GM18505 (cell line): ENCODE measurements at regions not wholly inside any gene's neighbourhood (a gene's known extent, or its start where the extent isn't known, plus 50 kb on each side); places are given as distances from the start of the nearest gene placed in this dataset.
"Not testable (repeated sequence)": the region's sequence is repeated elsewhere in the genome, so short reads cannot be mapped to it uniquely, and the experiment has no call there.

ENCODE experiments used
- ATAC-seq: cut with Tn5 transposase; IDR thresholded peaks from one replicate; pipeline ENCODE4 v1.9.1; 2021; ENCODE audit not compliant: unreplicated experiment
- POLR2A ChIP-seq: IDR thresholded peaks from 4 replicates; pipeline ENCODE4 v1.6.1; 2011; ENCODE audit warnings: borderline replicate concordance; ENCODE audit not compliant: insufficient read depth, insufficient read length; ENCODE audit errors: extremely low read depth

DNA sequence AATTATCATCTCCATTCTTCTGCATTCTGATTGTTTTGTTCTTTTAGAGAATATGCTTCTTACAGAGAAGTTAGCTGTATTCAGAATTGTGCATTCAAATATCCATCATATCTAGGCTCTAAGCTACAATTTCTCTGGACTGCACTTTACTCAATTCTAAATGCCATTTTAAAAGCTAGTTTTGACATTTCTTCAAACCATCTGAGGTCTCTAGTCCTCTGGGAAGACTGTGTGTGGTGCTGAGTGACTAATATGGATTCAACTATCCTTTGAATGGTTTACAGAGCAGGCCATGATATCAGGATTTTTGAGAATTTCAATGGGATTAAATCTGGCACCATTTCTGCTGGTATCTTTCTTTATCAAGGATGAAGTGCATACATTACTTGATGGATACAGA lies 285.7 kb downstream of the BTBD3 start:
- no peak for TF ChIP-seq POLR2A
- no peak for ATAC-seq

DNA sequence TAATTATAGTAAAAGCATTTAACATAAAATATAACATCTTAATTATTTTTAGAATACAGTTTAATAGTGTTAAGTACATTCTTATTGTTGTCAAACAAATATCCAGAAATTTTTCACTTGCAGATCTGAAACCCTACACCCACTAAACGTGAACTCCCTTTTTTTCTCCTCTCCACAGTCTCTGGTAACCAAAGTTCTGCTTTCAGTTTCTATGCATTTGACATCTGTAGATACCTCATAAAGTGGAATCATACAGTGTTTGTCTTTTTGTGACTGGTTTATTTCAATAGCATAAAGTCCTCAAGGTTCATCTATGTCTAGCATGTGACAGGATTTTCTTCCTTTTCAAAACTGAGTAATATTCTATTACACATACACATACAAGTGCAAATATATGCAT lies 286.3 kb downstream of the BTBD3 start:
- no peak for ATAC-seq
- no peak for TF ChIP-seq POLR2A

DNA sequence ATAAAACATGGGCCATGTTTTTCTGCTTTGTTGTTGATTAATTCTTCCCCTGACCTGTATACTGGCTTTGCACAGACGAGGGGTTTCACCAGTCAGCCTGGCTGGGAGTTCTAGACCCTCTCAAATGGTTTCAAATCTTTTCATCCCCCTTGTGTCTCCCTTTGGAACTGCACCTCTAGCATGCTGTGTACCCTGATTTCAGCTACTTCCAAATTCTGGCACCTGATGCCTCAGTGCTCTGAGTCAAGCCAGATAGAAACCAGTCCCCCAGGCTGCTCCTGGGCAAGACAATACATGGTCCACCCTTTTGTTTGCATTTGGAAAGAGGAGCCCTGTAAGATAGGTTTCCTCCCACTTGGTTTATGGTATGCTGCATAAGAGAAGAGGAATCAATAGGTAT lies 290.2 kb downstream of the BTBD3 start:
- TF ChIP-seq POLR2A = no peak
- ATAC-seq = no peak

DNA sequence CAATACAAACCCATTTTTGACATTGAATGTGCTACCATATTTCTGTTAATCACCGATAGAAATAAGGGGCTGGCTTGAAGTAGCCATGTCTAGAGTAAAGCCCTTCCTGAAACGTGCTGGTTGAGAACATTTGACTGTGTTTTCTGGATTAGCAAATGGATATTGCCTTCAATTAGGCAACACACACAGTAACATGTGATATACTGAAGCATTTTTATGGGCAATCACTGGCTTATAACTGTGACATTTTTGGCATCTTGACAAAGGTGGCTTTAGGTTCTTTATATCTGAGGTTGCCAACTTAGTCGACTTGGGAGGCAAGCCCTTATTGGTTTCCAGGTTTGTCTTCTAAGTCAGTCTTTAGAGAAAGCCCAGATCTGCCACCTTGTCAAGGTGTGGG lies 292.9 kb downstream of the BTBD3 start:
- no peak for TF ChIP-seq POLR2A
- no peak for ATAC-seq

DNA sequence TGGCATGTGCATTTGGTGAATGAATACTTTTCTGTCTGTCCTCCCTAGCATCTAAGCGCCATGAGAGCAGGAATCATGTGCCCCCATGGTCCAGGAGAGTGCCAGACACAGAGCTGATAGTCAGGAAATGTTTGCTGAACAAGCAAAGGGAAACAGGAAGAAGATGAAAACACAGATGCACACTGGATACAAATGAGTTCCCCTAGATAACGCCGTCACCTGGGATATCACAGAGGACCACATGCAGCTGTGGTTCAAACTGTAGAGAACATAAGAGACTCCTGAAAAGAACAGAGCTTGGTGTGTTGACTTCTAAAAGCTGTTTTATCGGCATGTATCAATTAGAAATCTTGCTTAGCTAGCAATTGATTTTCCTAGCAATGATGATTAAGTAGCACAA lies 293.7 kb downstream of the BTBD3 start:
- no peak for ATAC-seq
- TF ChIP-seq POLR2A = no peak

DNA sequence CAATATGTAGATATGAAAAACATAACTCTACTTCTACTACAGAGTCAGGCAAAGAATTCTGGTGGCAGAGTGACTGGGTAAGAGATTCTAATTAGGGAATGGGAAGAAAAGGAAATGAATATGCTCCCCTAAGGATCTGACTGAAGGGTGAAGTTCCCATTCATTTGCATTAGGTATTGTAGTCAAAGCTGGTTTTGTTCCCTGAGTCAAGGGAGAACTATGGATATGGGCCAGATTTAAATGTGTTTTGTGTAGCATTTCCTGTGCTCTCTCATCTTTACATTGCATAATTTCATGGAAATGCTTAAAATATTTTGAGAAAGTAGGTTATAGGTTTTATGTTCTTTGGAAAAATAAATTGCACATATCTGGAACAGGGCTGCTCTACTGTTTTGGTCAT lies 299.7 kb downstream of the BTBD3 start:
- TF ChIP-seq POLR2A = no peak
- no peak for ATAC-seq

DNA sequence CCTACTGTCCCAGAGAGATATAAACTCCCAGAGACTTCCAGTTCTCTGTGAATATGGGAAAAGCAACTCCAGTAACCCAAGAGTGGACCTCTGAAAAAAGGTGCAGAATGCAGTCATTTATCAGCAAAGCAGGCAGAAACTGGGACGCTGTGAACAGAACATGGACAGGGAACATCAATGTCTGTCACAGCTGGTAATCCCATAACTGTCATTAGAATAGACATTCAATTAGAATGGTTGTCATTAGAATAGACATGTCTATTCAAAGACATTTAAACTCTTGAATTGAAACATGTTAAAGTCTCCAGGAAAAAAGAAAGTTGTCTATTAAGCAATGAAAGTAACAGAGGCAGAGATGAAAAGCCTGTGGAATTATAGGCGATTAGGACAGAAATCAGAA lies 302.1 kb downstream of the BTBD3 start:
- TF ChIP-seq POLR2A = no peak
- no peak for ATAC-seq

DNA sequence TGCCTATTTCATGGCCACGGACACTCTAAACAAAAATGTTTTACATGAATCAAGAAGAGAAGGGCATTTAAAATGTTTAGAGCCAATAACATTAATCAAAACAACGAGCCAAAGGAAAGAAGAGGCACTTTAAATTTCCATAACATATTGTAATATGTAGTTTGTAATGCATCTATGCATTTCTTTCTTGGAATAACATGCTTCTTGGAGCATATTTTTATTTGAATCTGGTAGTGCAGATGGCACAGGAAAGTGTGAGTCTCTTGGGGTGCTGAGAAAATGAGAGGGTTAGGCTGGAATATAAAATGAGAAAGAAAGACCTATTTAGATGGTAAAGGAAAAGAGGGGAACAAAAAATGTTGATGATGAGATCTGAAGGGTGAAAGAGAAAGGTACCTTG lies 305.4 kb downstream of the BTBD3 start:
- no peak for ATAC-seq

DNA sequence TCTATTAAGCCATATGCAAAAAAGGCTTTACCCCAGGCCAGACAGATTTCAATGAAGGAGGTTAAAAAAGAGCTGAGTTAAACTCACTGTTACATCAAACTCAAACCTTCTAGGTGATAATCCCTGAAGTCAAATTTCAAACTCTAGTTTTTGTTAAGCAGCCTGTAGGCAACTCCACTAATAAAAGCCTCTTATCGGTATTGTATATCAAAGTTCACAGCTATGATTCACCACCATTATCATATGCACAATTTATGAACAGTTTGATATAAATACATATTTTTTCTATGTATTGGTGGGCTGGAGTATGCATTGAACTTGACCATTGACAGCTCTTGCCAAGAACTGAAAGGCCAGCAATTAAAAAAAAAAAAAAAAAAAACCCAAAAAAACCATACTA lies 308.2 kb downstream of the BTBD3 start:
- ATAC-seq = no peak
- no peak for TF ChIP-seq POLR2A

More for the DNA sequence above, 305.4 kb downstream of the BTBD3 start:
- no peak for TF ChIP-seq POLR2A

DNA sequence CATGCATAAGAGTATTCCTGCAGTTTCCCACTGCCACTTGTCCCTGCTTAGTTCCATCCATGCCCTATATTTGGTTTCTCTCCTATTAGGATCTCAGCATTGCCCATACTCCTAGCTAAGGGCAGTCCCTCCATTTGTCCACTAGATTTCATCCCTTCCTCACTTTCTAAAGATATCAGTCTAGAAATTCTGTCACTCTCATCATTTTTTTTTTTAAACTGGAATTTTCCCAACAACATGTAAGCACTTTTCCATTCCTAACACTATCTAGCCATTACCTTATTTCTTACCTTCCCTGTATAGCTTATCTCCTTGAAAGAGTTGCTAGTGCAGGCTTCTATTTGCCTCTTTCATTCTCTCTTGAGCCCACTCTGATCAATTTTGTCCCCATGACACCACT lies 312.2 kb downstream of the BTBD3 start:
- ATAC-seq = no peak
- no peak for TF ChIP-seq POLR2A

DNA sequence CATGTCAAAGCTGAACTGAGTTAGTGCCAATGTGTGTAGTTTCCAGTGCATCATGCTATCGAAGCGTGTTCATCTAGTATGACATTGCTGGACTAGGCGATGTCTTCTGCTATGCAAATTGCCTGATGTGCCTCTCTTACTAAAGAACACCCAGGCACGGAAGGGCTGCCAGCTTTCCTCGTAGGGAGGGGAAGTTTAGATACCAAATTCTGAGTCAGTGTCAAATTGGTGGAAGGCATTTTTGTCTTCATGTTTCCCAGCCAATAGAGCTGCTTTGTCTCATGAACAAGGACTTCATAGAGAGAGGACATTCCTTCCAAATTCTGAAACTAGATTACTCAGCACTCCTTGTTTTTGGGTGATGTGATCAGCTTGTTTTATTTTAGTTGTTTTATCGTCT lies 320.1 kb downstream of the BTBD3 start:
- no peak for ATAC-seq
- no peak for TF ChIP-seq POLR2A

DNA sequence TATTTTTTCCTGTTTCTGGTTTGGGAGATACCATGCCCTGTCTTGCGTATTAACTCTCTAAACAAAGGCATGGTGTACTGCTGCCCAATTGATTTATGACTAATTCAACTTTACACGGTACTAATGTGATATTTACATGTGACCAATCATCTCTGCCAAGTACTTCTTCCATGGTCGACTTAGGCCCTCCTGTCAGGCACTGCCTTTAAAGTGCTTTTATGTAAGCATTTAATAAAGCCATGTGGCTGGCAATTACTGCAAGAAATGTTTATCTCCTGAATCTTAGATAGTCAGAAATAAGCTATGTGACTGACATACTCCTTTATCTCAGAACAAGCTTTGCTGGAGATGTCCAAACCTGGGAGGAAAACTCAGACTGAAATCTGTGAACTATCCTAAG lies 323.4 kb downstream of the BTBD3 start:
- no peak for ATAC-seq
- no peak for TF ChIP-seq POLR2A

DNA sequence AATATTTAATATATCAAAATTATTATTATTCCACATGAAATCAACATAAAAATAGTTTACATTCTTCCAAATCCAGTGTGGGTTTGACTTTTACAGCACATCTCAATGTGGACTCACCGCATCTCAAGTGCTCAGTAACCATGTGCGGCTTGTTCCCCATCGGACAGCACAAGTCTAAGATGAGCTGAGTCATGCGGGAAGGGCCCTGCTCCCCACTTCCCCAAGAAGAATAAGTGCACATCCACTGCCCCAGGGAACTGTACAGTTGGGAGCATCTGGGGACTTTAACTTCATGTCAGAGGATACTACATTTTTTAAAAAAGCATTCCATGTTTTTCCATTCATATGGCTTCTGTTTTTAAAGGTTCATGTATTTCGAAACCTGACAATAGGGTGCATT lies 325.6 kb downstream of the BTBD3 start:
- no peak for ATAC-seq
- no peak for TF ChIP-seq POLR2A

DNA sequence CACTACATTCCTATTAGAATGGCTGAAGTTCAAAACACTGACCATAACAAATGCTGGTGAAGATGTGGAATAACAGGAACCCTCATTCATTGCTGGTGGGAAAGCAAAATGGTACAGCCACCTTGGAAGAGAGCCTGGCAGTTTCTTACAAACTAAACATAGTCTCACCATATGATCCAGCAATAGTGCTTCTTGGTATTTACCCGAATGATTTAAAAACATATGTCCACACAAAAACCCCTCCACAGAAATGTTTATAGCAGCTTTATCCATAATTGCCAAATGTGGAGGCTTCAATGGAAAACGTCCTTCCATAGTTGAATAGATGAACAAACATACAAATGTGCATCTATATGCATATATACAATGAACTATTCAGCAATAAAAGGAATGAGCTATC lies 330.8 kb downstream of the BTBD3 start:
- no peak for TF ChIP-seq POLR2A
- ATAC-seq = no peak

DNA sequence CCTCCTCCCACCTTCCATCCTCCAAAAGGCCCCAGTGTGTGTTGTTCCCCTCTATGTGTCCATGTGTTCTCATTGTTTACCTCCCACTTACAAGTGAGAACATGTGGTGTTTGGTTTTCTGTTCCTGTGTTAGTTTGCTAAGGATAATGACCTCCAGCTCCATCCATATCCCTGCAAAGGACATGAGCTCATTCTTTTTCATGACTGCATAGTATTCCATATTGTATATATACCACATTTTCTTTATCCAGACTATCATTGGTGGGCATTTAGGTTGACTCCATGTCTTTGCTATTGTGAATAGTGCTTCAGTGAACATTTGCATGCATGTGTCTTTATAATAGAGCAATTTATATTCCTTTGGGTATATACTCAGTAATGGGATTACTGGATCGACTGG lies 333.0 kb downstream of the BTBD3 start:
- not testable (repeated sequence) for ATAC-seq
